ENCODE measurements at regions not wholly inside any gene's neighbourhood (a gene's known extent, or its start where the extent isn't known, plus 50 kb on each side); places are given as distances from the start of the nearest gene placed in this dataset.

GRCh38 chr16:50428742-50429141 lies 60.0 kb upstream of the BRD7 start:
- Mint-ChIP-seq H3K36me3 (ENCODE audit: insufficient read depth) (no peaks in the 10 kb centered on the region), H3K27me3 (ENCODE audit: low read depth) (peaks cover 7% of the 10 kb centered on the region), H3K4me3 (no peak overlapping the region), H3K9me3 (no peaks in the 10 kb centered on the region), H3K4me1 (ENCODE audit: low read depth) (no peaks in the 10 kb centered on the region)
- DNase-seq: no peak
- ATAC-seq: no peak

GRCh38 chr16:50428116-50428515 lies 59.3 kb upstream of the BRD7 start:
- H3K9me3 Mint-ChIP-seq: no peaks in the 10 kb centered on the region
- peaks cover 8% of the 10 kb centered on the region for H3K27me3 Mint-ChIP-seq (ENCODE audit: low read depth)
- H3K36me3 Mint-ChIP-seq (ENCODE audit: insufficient read depth): no peaks in the 10 kb centered on the region
- ATAC-seq (no peak), DNase-seq (no peak)
- no peak overlapping the region for H3K4me3 Mint-ChIP-seq
- H3K4me1 Mint-ChIP-seq (ENCODE audit: low read depth): no peaks in the 10 kb centered on the region

GRCh38 chr16:50427107-50427506 lies 58.3 kb upstream of the BRD7 start:
- ATAC-seq: no peak
- H3K27me3 Mint-ChIP-seq (ENCODE audit: low read depth): peaks cover 8% of the 10 kb centered on the region
- no peak for DNase-seq
- no peaks in the 10 kb centered on the region for H3K9me3 Mint-ChIP-seq
- no peaks in the 10 kb centered on the region for H3K4me1 Mint-ChIP-seq (ENCODE audit: low read depth)
- no peak overlapping the region for H3K4me3 Mint-ChIP-seq
- H3K36me3 Mint-ChIP-seq (ENCODE audit: insufficient read depth): no peaks in the 10 kb centered on the region

GRCh38 chr16:50425648-50426047 lies 56.9 kb upstream of the BRD7 start:
- no peak overlapping the region for H3K4me3 Mint-ChIP-seq
- no peaks in the 10 kb centered on the region for H3K9me3 Mint-ChIP-seq
- no peaks in the 10 kb centered on the region for H3K4me1 Mint-ChIP-seq (ENCODE audit: low read depth)
- H3K27me3 Mint-ChIP-seq (ENCODE audit: low read depth): peaks cover 4% of the 10 kb centered on the region
- no peak for ATAC-seq
- DNase-seq: no peak
- no peaks in the 10 kb centered on the region for H3K36me3 Mint-ChIP-seq (ENCODE audit: insufficient read depth)

GRCh38 chr16:50425044-50425443 lies 56.3 kb upstream of the BRD7 start:
- H3K9me3 Mint-ChIP-seq: peaks cover 3% of the 10 kb centered on the region
- H3K36me3 Mint-ChIP-seq (ENCODE audit: insufficient read depth): no peaks in the 10 kb centered on the region
- DNase-seq (no peak), ATAC-seq (no peak)
- H3K4me1 Mint-ChIP-seq (ENCODE audit: low read depth): no peaks in the 10 kb centered on the region
- peaks cover 4% of the 10 kb centered on the region for H3K27me3 Mint-ChIP-seq (ENCODE audit: low read depth)
- no peak overlapping the region for H3K4me3 Mint-ChIP-seq

- Mint-ChIP-seq H3K9me3 (peaks cover 24% of the 10 kb centered on the region), H3K4me3 (no peak overlapping the region), H3K4me1 (ENCODE audit: low read depth) (no peaks in the 10 kb centered on the region), H3K36me3 (ENCODE audit: insufficient read depth) (no peaks in the 10 kb centered on the region), H3K27me3 (ENCODE audit: low read depth) (peaks cover 4% of the 10 kb centered on the region)
- DNase-seq (no peak), ATAC-seq (no peak)
Observed at GRCh38 chr16:50422926-50423325, 54.1 kb upstream of the BRD7 start.

GRCh38 chr16:50419116-50419515 lies 50.3 kb upstream of the BRD7 start:
- Mint-ChIP-seq H3K4me1 (ENCODE audit: low read depth) (no peaks in the 10 kb centered on the region), H3K27me3 (ENCODE audit: low read depth) (peaks cover 7% of the 10 kb centered on the region), H3K36me3 (ENCODE audit: insufficient read depth) (peaks cover 3% of the 10 kb centered on the region), H3K4me3 (no peak overlapping the region), H3K9me3 (peaks cover 46% of the 10 kb centered on the region)
- DNase-seq (no peak), ATAC-seq (no peak)

Data from activated T-cell treated with anti-CD3 and anti-CD28 coated beads, Interleukin-2, amount 50 U/mL, for 4 hours (primary cell).